ENCODE measurements at regions not wholly inside any gene's neighbourhood (a gene's known extent, or its start where the extent isn't known, plus 50 kb on each side); places are given as distances from the start of the nearest gene placed in this dataset.

GRCh38 chr11:104462341-104462740 is 298.4 kb upstream of the PDGFD start:
- no peak for TF ChIP-seq CTCF (IDR thresholded peaks at IDR 0.05; ENCODE audit: insufficient read depth, low read length, missing control alignments)
- CTCF ChIA-PET, result no interaction called here
- no peak for DNase-seq (ENCODE audit: low read depth, low spot score)
- no peak overlapping the region for H3K4me3 ChIP-seq (ENCODE audit: low read depth, low read length)
- POLR2A ChIA-PET, result no interaction called here

- ChIA-PET CTCF (no interaction called here), POLR2A (no interaction called here)
- H3K4me3 ChIP-seq (ENCODE audit: low read depth, low read length), result no peak overlapping the region
- DNase-seq (ENCODE audit: low read depth, low spot score), result no peak
- TF ChIP-seq CTCF (IDR thresholded peaks at IDR 0.05; ENCODE audit: insufficient read depth, low read length, missing control alignments), result no peak
Observed at GRCh38 chr11:104451197-104451893, 287.4 kb upstream of the PDGFD start.

GRCh38 chr11:104443387-104443786 is 279.4 kb upstream of the PDGFD start:
- no peak for DNase-seq (ENCODE audit: low read depth, low spot score)
- H3K4me3 ChIP-seq (ENCODE audit: low read depth, low read length), result no peak overlapping the region
- TF ChIP-seq CTCF (IDR thresholded peaks at IDR 0.05; ENCODE audit: insufficient read depth, low read length, missing control alignments), result no peak
- ChIA-PET POLR2A (no interaction called here), CTCF (no interaction called here)

GRCh38 chr11:104442321-104442720 is 278.4 kb upstream of the PDGFD start:
- H3K4me3 ChIP-seq (ENCODE audit: low read depth, low read length), result no peak overlapping the region
- ChIA-PET CTCF (no interaction called here), POLR2A (no interaction called here)
- TF ChIP-seq CTCF (IDR thresholded peaks at IDR 0.05; ENCODE audit: insufficient read depth, low read length, missing control alignments), result no peak
- no peak for DNase-seq (ENCODE audit: low read depth, low spot score)

- no peak for TF ChIP-seq CTCF (IDR thresholded peaks at IDR 0.05; ENCODE audit: insufficient read depth, low read length, missing control alignments)
- ChIA-PET POLR2A (no interaction called here), CTCF (interaction anchor here (0.5 kb wide), 1 partner anchor 1234 kb away, joined by 4 read pairs; no protein-coding TSS in a partner anchor)
- no peak for DNase-seq (ENCODE audit: low read depth, low spot score)
- no peak overlapping the region for H3K4me3 ChIP-seq (ENCODE audit: low read depth, low read length)
Observed at GRCh38 chr11:104435494-104435893, 271.5 kb upstream of the PDGFD start.

GRCh38 chr11:104433751-104434150 is 269.8 kb upstream of the PDGFD start:
- POLR2A ChIA-PET, result no interaction called here
- no peak overlapping the region for H3K4me3 ChIP-seq (ENCODE audit: low read depth, low read length)
- CTCF ChIA-PET, result no interaction called here
- TF ChIP-seq CTCF (IDR thresholded peaks at IDR 0.05; ENCODE audit: insufficient read depth, low read length, missing control alignments), result no peak
- DNase-seq (ENCODE audit: low read depth, low spot score), result no peak

Data from AG04449 (cell line).